Gastroesophageal sphincter (tissue), 2 donors: ENCODE measurements at regions not wholly inside any gene's neighbourhood (a gene's known extent, or its start where the extent isn't known, plus 50 kb on each side); places are given as distances from the start of the nearest gene placed in this dataset.

Experiments
- EP300 ChIP-seq: sonication (generic); formaldehyde crosslinking; IDR thresholded peaks from one replicate; pipeline ENCODE4 v1.6.1; 2017; ENCODE audit warnings: antibody characterized with exemption, mild to moderate bottlenecking
- POLR2AphosphoS5 ChIP-seq: sonication (generic); formaldehyde crosslinking; IDR thresholded peaks from one replicate; pipeline ENCODE4 v1.6.1; 2017; ENCODE audit warnings: antibody characterized with exemption

DNA sequence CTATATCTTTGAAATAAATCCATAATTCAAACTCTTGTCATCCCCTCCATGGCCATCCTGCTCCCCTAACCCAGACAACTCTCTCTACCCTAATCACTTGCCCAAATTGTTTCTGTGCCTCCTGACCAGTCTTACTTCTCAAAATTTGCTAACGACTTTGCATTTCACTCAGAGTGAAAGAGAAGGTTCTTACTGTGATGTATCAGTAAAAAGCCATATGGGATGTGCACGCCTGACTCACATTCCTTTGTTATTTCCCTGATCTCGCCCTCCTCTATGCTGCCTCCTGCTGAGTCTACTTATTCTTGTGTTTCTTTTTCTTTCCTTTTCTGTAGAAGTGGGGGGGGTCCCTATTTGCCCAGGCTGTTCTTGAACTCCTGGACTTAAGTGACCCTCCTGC is 487.2 kb upstream of the FRG2C start:
- no peak for TF ChIP-seq POLR2AphosphoS5
- TF ChIP-seq EP300: no peak
